ENCODE measurements at regions not wholly inside any gene's neighbourhood (a gene's known extent, or its start where the extent isn't known, plus 50 kb on each side); places are given as distances from the start of the nearest gene placed in this dataset.

DNA sequence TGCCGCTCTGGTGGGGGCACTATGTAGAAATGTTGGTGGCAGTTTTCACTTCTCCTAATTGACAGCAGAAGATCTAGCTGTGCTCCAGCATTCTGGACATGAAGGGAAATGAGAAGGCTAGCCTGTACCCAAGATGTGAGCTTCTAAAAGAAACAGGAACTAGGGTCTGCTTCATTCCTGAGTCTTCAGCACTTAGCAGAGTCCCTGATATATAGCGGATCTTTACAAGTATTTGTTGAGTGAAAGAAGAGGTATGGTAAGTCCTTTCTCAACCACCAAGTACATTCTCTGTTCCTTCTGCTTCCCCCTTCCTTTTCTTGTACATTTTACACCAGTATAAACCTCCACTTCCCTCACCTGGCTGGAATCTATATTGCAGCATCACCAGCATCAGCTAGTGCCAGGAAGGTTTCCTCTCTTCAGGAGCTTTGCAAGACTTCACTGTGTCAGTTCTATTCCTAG lies 408.3 kb upstream of the CADM1 start:
- no peak for DNase-seq

DNA sequence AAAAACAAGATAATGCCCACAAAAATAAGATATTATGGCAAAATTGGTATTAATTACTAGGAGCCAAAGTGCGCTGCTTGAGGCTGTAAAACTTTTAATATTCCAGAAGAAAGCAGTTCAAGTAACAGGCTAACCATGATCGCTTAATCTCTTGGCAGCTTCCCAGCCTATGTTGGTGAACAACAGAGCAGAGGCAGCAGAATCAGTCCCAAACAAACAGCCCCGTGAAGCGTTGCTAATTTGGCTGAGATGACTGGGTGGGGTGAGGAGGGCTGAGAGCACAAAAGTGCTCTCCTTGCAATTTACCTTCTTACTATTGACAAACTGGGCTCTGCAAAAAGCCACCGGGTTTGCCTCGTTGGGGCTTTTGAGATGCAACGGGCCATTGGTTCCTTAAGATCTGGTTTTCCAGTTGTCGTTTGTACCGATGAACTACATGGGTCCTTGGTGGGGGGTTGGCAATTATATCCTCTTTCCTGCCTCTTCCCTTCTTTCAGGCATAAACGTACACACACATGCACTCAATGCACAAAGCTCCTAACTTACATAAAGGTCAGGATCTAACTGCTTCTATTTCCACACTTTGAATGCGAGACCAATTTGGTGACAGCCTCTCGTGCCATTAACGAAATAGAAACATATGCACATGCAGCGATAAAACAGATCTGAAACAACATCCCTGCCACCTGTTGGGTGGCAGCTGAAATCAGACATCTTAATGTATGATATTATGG lies 407.6 kb upstream of the CADM1 start:
- DNase-seq: peak; percentile 70

- DNase-seq: no peak
Measured at GRCh38 chr11:115910379-115910778, 406.2 kb upstream of the CADM1 start.

GRCh38 chr11:115906171-115906570 lies 402.0 kb upstream of the CADM1 start:
- DNase-seq: no peak

GRCh38 chr11:115905341-115906000 lies 401.3 kb upstream of the CADM1 start:
- no peak for DNase-seq

GRCh38 chr11:115903179-115903578 lies 399.0 kb upstream of the CADM1 start:
- DNase-seq: no peak

DNA sequence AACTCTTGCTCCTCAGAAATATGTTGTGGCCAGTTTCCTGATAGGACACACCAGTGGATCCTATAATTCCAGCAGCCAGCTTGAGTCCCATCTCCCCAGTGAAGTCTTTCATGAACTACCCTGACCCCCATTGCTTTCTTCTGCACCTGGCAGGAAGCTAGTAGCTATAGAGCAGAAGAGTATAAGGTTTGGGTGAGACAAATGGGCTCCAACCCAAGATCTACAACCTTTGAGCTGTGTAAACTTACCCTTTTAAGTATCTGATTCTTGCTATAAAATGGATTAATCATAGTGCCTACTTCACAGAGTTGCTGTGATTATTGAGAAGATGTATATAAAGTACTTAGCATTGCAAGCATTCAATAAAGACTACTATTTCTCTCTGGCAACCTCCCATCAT lies 396.9 kb upstream of the CADM1 start:
- no peak for DNase-seq

DNA sequence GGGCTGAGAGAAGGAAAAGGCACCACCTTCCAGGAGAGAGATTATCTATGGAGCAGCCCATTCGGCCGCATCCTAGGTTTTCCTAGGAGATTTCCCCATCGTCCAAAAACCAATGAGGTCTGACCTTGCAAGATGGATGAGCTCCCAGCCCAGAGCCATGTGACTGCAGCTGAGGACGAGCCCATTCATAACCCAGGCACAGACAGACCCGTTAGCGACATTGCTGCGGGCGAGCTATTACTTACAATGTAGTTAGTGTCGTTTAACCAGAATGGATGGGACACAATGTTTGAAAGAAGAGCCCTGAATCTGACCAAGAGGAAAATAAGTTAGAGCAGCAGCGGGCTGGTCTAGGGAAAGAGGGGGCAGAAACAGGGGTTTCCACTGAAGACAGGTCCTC lies 395.9 kb upstream of the CADM1 start:
- no peak for DNase-seq

DNA sequence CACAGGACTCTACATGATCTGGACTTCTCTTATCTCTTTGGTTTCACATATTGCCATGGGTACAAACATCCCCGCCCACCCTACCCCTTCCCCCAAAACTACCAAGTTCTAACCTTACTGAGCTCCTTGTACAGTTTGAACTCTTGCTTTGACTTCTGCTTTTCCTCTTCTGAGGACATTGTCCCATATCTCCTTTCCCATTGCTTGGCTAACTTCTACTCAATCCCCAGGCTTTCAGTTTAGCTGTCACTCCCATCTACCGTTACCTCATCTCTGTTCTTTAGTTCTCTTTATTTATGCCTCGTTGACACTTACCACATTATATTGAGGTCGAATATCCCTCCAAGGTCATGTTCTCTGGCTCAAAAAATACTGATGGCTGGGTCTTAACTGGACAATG lies 393.5 kb upstream of the CADM1 start:
- DNase-seq: no peak

GRCh38 chr11:115896084-115896483 lies 391.9 kb upstream of the CADM1 start:
- DNase-seq: no peak

DNA sequence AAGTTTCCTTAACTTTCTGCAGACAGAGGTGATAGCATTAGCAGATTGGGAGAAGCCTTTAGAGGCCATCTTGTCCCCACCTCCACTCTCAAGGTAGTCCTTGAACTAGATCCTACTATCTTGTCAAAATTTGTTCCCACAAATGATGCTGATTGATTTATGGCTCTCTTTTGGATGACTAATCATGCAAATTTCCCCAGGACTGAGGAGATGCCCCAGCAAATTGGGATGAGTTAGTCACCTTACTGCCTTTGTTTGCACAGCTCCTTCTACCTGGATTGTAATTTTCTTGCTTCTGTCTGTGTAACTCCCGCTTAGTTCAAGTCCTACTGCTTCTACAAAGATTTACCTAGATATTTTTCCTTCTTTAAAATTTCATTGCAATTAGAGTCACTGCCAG lies 391.4 kb upstream of the CADM1 start:
- no peak for DNase-seq

- no peak for DNase-seq
Measured at GRCh38 chr11:115894176-115894575, 390.0 kb upstream of the CADM1 start.

DNA sequence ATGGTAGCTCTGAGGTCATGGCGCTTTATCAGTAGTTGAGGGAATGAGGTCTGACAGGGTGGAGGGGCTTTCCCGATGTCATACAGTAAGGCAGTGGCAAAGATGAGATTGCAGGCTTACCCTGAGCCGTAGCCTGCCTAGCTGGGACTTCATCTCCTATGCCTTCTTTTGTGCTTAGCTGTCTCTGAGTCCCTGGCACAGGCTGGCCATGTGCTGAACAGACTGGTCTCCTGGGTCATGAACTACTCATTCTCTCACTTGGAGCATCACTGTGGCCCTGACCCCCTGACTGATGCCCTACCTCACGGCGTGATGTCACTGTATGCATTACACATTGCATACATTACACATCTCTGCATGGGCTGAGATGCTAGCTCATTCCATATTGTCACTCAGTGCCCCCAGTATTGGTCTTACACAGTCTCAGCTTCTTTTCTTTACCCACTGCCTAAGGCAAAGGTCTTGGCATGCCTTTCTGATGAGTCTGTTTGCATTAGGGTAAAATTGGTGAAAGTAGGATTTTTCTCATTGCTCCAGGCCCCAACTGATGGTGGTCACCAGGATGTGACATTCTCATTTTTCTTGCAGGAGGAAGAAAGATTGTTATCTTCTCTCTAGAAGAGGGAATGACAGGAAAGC lies 389.4 kb upstream of the CADM1 start:
- DNase-seq: no peak

DNA sequence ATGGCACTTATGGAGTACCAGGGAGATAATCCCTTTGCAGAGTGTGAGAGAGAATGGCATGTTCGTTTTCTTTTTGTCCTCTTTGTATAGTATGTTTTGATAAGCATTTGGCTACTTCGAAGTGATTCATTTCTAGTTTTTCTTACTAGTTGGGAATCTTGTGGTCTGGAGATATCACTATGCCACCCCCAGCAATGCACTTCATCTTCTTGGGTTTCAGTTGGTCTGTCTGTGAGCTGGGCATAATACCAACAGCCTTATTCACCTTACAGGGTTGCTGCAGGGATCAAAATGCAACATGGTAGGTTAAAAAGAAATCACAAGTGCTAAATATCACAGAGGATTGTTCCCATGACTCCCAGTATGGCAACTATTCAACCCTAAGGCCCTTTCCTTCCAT lies 387.8 kb upstream of the CADM1 start:
- no peak for DNase-seq

GRCh38 chr11:115891581-115891980 lies 387.4 kb upstream of the CADM1 start:
- DNase-seq: no peak

- DNase-seq: no peak
Measured at GRCh38 chr11:115890500-115890899, 386.3 kb upstream of the CADM1 start.

DNA sequence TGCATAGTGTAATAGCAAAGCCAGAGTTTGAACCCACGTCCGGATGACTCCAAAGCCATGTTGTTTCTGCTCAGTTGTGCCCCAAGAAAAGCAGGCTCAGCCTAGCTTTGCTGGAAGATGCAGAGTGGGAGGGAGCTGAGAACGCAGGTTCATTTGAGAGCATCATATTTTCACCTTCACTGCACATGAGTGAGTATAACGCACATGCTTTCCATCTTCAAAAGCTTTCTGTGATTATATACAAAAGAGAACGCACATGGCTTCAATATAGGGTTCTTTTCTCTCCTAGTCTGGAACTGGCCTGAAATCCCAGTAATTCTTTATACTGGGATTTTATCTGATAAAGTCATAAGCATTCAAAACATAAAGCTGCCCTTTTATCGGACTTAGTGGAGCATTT lies 385.5 kb upstream of the CADM1 start:
- no peak for DNase-seq

- no peak for DNase-seq
Measured at GRCh38 chr11:115887727-115888126, 383.5 kb upstream of the CADM1 start.

DNA sequence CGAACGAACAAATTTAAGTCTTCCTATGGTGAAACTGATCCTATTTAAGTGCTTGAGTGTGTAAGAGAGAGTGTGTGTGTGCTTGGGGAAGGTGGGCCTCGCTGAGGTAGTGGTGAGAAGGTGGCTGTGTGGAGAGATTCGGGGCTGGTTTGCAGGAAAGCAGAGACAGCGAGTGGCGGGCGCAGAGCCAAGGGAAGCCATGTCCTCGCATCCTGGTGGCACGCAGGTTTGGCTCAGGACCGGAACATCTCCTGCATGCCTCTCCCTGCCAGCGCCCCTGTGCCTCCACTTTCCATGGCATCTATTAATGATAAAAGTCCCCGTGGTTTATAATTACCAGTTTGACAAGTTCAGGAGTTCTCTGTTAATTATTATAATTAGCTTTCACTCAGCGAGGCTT lies 383.1 kb upstream of the CADM1 start:
- no peak for DNase-seq

- no peak for DNase-seq
Measured at GRCh38 chr11:115886422-115886733, 382.2 kb upstream of the CADM1 start.

DNA sequence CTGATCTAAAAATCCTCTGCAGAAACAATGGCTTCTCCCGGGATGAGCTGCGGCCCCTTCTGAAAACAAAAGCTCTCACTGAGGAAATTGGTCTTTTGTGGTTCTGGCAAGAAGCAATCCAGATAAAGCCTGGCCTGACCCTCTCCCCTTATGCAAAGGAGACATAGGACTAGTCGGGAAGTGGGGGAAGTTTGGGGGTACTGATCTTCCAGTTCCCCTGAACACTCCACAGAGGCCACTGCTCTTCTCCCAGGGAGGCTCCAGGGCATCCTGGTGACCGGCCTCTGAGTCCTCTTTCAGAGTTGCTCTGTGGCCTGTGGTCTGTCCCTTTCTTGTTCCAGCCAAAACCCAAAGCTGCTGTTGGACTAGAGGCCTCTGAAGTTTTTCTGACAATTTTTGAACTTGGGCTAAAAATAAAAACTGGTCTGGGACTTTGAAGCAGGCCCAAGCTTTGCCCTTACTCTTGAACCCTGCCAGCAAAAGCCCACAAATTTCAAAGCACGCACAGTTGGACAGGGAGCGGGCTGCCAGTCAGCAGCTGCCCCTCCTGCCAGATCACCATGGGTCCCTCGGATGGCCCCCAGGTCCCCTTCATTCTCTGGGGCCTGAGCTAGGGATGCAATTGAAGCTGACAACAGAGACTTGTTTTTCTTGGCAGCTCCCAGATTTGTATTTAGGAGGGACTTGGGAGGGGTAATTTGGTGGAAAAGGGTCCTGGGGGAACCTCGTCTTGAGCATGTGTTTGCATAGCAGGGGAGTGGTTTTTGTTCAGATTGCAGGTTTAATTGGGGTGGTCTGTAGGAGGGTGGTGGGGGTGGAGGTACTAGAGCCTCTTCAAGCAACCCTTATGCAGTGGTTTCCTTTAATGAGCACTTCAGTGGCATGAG lies 381.6 kb upstream of the CADM1 start:
- DNase-seq: no peak

- DNase-seq: no peak
Measured at GRCh38 chr11:115884800-115885534, 380.8 kb upstream of the CADM1 start.

DNA sequence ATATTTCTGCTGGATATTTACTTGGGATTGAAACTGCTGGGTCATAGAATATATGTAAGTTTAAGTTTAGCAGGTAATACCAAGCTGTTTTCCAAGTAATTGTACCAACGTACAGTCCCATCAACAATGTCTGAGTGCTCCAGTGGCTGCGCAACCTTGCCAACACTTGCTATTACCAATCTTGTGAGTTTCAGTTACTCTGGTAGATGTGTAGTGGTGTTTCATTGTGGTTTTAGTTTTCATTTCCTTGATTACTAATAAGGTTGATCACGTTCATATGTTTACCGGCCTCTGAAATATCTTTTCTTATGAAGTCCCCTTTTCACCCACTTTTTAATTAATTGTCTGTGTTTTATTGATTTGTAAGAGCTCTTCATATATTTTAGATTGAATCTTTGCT lies 370.6 kb upstream of the CADM1 start:
- DNase-seq: no peak
